IMR-90 (cell line): ENCODE measurements at regions not wholly inside any gene's neighbourhood (a gene's known extent, or its start where the extent isn't known, plus 50 kb on each side); places are given as distances from the start of the nearest gene placed in this dataset.

Experiments
- ATAC-seq: fragments of 200-7000 bp; cut with Tn5 transposase; 2 replicates; pipeline ENCODE4 v1.9.1; 2020; ENCODE audit warnings: low read depth, mild to moderate bottlenecking, moderate library complexity
- BruUV-seq: library from RNA; stranded (reverse); fragments of 400-500 nt; replicated peaks from 2 replicates; lab custom pipeline; 2021; lab: Mats Ljungman, UMichigan
- CTCF ChIA-PET: fragments of 300-600 bp; formaldehyde crosslinking; extraction: SDS; loops from one replicate; lab custom pipeline; 2021; ENCODE audit warnings: antibody characterized with exemption; lab: Yijun Ruan, JAX
- POLR2A ChIA-PET: fragments of 300-600 bp; sonication (Branson Sonifier 250); formaldehyde crosslinking; loops from one replicate; lab custom pipeline; 2022; ENCODE audit warnings: antibody characterized with exemption; ENCODE audit not compliant: unreplicated experiment; lab: Charles Lee
- DNase-seq: peaks from one replicate; pipeline ENCODE4 v3.0.0; 2013
- H2AFZ ChIP-seq: replicated peaks from 2 replicates; pipeline ENCODE3; 2013; ENCODE audit warnings: low read length, mild to moderate bottlenecking; ENCODE audit not compliant: poor library complexity
- H2AK5ac ChIP-seq: 2 replicates; pipeline ENCODE4 v1.6.1; 2013; ENCODE audit warnings: low read depth, low read length, inconsistent platforms
- H2AK9ac ChIP-seq: replicated peaks from 2 replicates; pipeline ENCODE3; 2013; ENCODE audit warnings: mild to moderate bottlenecking, low read depth, low read length, moderate library complexity; ENCODE audit not compliant: poor library complexity
- H2BK120ac ChIP-seq: 2 replicates; pipeline ENCODE4 v1.6.1; 2013; ENCODE audit warnings: low read depth, low read length, inconsistent platforms
- H2BK15ac ChIP-seq: 3 replicates; pipeline ENCODE4 v1.6.1; 2013; ENCODE audit warnings: low read depth, low read length, inconsistent platforms
- H2BK20ac ChIP-seq: 2 replicates; pipeline ENCODE4 v1.6.1; 2013; ENCODE audit warnings: low read depth, mild to moderate bottlenecking, inconsistent platforms, low read length, moderate library complexity
- H2BK5ac ChIP-seq: 2 replicates; pipeline ENCODE4 v1.6.1; 2013; ENCODE audit warnings: mild to moderate bottlenecking, low read depth, low read length, inconsistent platforms; ENCODE audit not compliant: poor library complexity, severe bottlenecking
- H3K14ac ChIP-seq: replicated peaks from 2 replicates; pipeline ENCODE4 v1.6.1; 2013; ENCODE audit warnings: low read depth, low read length, inconsistent platforms
- H3K18ac ChIP-seq: 2 replicates; pipeline ENCODE4 v1.6.1; 2013; ENCODE audit warnings: low read depth, low read length, control low read depth
- H3K23ac ChIP-seq: 2 replicates; pipeline ENCODE4 v1.6.1; 2013; ENCODE audit warnings: low read depth, low read length, inconsistent platforms
- H3K27ac ChIP-seq: 2 replicates; pipeline ENCODE4 v1.5.1; 2013; ENCODE audit warnings: mild to moderate bottlenecking, control low read depth, low read length; ENCODE audit not compliant: insufficient read depth
- H3K27me3 ChIP-seq: 2 replicates; pipeline ENCODE4 v1.6.1; 2013; ENCODE audit warnings: low read length; ENCODE audit not compliant: control insufficient read depth, insufficient read depth
- H3K36me3 ChIP-seq: 2 replicates; pipeline ENCODE4 v1.6.1; 2013; ENCODE audit warnings: low read length, mixed read lengths; ENCODE audit not compliant: control insufficient read depth, insufficient read depth
- H3K4ac ChIP-seq: 2 replicates; pipeline ENCODE4 v1.6.1; 2013; ENCODE audit warnings: low read depth, low read length, inconsistent platforms
- H3K4me1 ChIP-seq: 2 replicates; pipeline ENCODE4 v1.6.1; 2013; ENCODE audit warnings: low read length, mixed read lengths; ENCODE audit not compliant: control insufficient read depth, insufficient read depth
- H3K4me2 ChIP-seq: 2 replicates; pipeline ENCODE4 v1.6.1; 2013; ENCODE audit warnings: low read depth, mild to moderate bottlenecking, control low read depth, low read length, moderate library complexity
- H3K4me3 ChIP-seq: 2 replicates; pipeline ENCODE4 v1.5.1; 2013; ENCODE audit warnings: low read depth, mild to moderate bottlenecking, control low read depth, low read length, moderate library complexity; ENCODE audit not compliant: insufficient read depth
- H3K56ac ChIP-seq: 2 replicates; pipeline ENCODE4 v1.6.1; 2013; ENCODE audit warnings: low read length, inconsistent platforms; ENCODE audit not compliant: insufficient read depth; ENCODE audit errors: extremely low read depth
- H3K79me1 ChIP-seq, 2 experiments: 2 replicates each; pipeline ENCODE4 v1.6.1; 2013; ENCODE audit warnings: low read length in 2 of 2, inconsistent platforms in 1 of 2, low read depth in 1 of 2
- H3K9ac ChIP-seq: 2 replicates; pipeline ENCODE4 v1.6.1; 2013; ENCODE audit warnings: low read depth, low read length, control low read depth
- H3K9me1 ChIP-seq: 2 replicates; pipeline ENCODE4 v1.6.1; 2013; ENCODE audit warnings: low read length, inconsistent platforms; ENCODE audit not compliant: insufficient read depth
- H3K9me3 ChIP-seq: 2 replicates; pipeline ENCODE4 v1.6.1; 2013; ENCODE audit warnings: low read length; ENCODE audit not compliant: control insufficient read depth, insufficient read depth
- H4K20me1 ChIP-seq: 2 replicates; pipeline ENCODE4 v1.6.1; 2013; ENCODE audit warnings: low read length, inconsistent platforms; ENCODE audit not compliant: insufficient read depth
- H4K5ac ChIP-seq: 2 replicates; pipeline ENCODE4 v1.6.1; 2013; ENCODE audit warnings: mild to moderate bottlenecking, low read depth, low read length, control low read depth
- H4K8ac ChIP-seq, 2 experiments: 2 replicates each; pipeline ENCODE4 v1.6.1; 2013; ENCODE audit warnings: low read depth in 2 of 2, low read length in 2 of 2, control low read depth in 1 of 2, inconsistent platforms in 1 of 2
- H4K91ac ChIP-seq: 2 replicates; pipeline ENCODE4 v1.6.1; 2013; ENCODE audit warnings: low read depth, low read length, inconsistent platforms; ENCODE audit not compliant: insufficient read depth
- FOS ChIP-seq: fragments of 150-350 bp; IDR thresholded peaks from 2 replicates; pipeline ENCODE4 v1.6.1; 2016; ENCODE audit warnings: low read depth, low read length
- NFE2L2 ChIP-seq: fragments of 150-350 bp; IDR thresholded peaks from 2 replicates; pipeline ENCODE4 v1.6.1; 2016; ENCODE audit warnings: low read depth, mild to moderate bottlenecking, low read length
- RCOR1 ChIP-seq: IDR thresholded peaks from 2 replicates; pipeline ENCODE4 v1.6.1; 2012; ENCODE audit warnings: mild to moderate bottlenecking, low read length, improper control_type of control experiment; ENCODE audit not compliant: insufficient replicate concordance
- WGBS, 2 experiments: methylation state at CpG; one replicate each; pipeline versions ENCODE4 v1.1.5 to v1.1.7; 2013; ENCODE audit warnings: missing lambda C conversion rate in 2 of 2; ENCODE audit not compliant: insufficient read length in 1 of 2; ENCODE audit errors: extremely low coverage in 2 of 2; 5-methylcytosine and 5-hydroxymethylcytosine counted together
- dilution Hi-C: fragments of 300-500 bp; cut with HindIII; formaldehyde crosslinking; loops from one replicate; pipeline ENCODE4 v1.14.3; 2018; ENCODE audit warnings: low sequenced_read_pairs; ENCODE audit not compliant: unreplicated experiment
- in situ Hi-C: fragments of 300-500 bp; cut with MboI; formaldehyde crosslinking; loops from 3 replicates; pipeline ENCODE4 v1.14.3; 2019; ENCODE audit warnings: low sequenced_read_pairs, inconsistent platforms, mixed read lengths
- intact Hi-C: fragments of 100-400 bp; cut with micrococcal nuclease; formaldehyde crosslinking; loops from 2 replicates; pipeline ENCODE4 v1.10.0; 2022
- TF ChIP-seq, protein P1 (sequence below): conservative IDR thresholded peaks from 2 replicates; pipeline ENCODE4 v1.5.1; 2012; ENCODE audit warnings: mild to moderate bottlenecking, low read depth, low read length, improper control_type of control experiment

DNA sequence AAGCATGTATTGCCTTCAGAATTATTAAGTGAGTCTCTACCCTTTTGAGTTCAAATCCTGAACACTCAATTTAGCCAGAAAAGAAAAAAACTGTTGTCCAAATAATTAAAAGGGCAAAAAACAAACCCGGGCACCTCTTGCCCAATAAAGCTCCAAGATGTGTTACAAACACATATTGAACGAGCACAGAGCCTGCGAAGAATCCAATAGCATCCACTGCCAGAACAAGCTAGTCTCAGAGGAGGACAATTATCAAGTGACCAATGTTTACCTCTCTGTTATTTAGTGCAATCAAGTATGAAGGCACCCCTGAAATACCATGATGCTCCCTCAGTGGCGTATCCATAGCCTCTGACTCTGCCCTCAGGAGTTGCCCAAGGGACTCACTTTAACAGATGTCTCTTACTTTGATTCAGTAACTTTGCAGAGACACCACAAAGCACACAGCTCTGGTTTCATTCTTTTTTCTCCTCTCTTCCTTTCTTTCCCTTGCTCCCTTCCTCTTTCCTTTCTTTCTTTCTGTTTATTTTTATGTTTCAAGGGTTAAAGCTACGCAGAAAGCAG lies 93.5 kb upstream of the SPATS2L start:
- intact Hi-C loops: no loop called here
- Histone ChIP-seq H3K4me1 (peaks cover 2% of the 10 kb centered on the region; the same call in 1 of the 2 replicates), H3K18ac (no peak overlapping the region), H3K9ac (no peak overlapping the region), H3K23ac (no peak overlapping the region), H3K9me3 (no peaks in the 10 kb centered on the region), H2AK5ac (no peak overlapping the region), H4K91ac (no peak overlapping the region), H3K9me1 (no peaks in the 10 kb centered on the region; the same call in 1 of the 2 replicates), H2BK5ac (no peak overlapping the region), H2AK9ac (no peak overlapping the region), H2AFZ (no peak overlapping the region), H3K4me2 (no peak overlapping the region), H3K79me1 (no peaks in the 10 kb centered on the region), H4K20me1 (no peaks in the 10 kb centered on the region), H3K27me3 (peaks cover 2% of the 10 kb centered on the region; the same call in 1 of the 2 replicates), H2BK20ac (no peak overlapping the region), H4K5ac (no peak overlapping the region), H3K14ac (no peak overlapping the region), H2BK120ac (no peak overlapping the region), H2BK15ac (no peak overlapping the region), H3K4ac (no peak overlapping the region), H3K27ac (no peak overlapping the region), H3K56ac (no peak overlapping the region), H4K8ac (no peak overlapping the region), H3K36me3 (no peaks in the 10 kb centered on the region), H3K4me3 (no peak overlapping the region)
- TF ChIP-seq FOS: no peak
- no peak for TF ChIP-seq NFE2L2
- TF ChIP-seq RCOR1: no peak
- TF ChIP-seq, protein P1, sequence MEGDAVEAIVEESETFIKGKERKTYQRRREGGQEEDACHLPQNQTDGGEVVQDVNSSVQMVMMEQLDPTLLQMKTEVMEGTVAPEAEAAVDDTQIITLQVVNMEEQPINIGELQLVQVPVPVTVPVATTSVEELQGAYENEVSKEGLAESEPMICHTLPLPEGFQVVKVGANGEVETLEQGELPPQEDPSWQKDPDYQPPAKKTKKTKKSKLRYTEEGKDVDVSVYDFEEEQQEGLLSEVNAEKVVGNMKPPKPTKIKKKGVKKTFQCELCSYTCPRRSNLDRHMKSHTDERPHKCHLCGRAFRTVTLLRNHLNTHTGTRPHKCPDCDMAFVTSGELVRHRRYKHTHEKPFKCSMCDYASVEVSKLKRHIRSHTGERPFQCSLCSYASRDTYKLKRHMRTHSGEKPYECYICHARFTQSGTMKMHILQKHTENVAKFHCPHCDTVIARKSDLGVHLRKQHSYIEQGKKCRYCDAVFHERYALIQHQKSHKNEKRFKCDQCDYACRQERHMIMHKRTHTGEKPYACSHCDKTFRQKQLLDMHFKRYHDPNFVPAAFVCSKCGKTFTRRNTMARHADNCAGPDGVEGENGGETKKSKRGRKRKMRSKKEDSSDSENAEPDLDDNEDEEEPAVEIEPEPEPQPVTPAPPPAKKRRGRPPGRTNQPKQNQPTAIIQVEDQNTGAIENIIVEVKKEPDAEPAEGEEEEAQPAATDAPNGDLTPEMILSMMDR: no peak
- ChIA-PET CTCF (interaction anchor here (0.7 kb wide), 1 partner anchor 10 kb away, joined by 3 read pairs; no protein-coding TSS in a partner anchor), POLR2A (no interaction called here)
- in situ Hi-C loops: no loop called here
- WGBS, 2 experiments: 100% methylated on average over 1 of the region's 5 CpGs; no CpG with 5 or more reads in 1 of the 2 experiments
- peak; percentile 37; the same call in 1 of the 2 replicates for ATAC-seq
- DNase-seq: no peak
- no TSS peak for BruUV-seq
- dilution Hi-C loops: no loop called here
